Hepatocyte (in vitro differentiated cells): ENCODE measurements at regions not wholly inside any gene's neighbourhood (a gene's known extent, or its start where the extent isn't known, plus 50 kb on each side); places are given as distances from the start of the nearest gene placed in this dataset.
A peak's percentile ranks its signal among the peaks of the same experiment; 100 is the strongest.

Experiments
- DNase-seq: peaks from one replicate; pipeline ENCODE4 v3.0.0-alpha.2; 2016; ENCODE audit warnings: low spot score
- H2AFZ ChIP-seq: fragments of 200-600 bp; sonication (generic); 2 replicates; pipeline ENCODE4 v1.6.0; 2016; ENCODE audit warnings: antibody characterized with exemption, mild to moderate bottlenecking
- H3K27ac ChIP-seq: fragments of 200-600 bp; sonication (generic); 2 replicates; pipeline ENCODE4 v1.5.1; 2016; ENCODE audit warnings: mild to moderate bottlenecking
- H3K27me3 ChIP-seq: fragments of 200-600 bp; sonication (generic); 2 replicates; pipeline ENCODE4 v1.6.1; 2016
- H3K36me3 ChIP-seq: fragments of 200-600 bp; sonication (generic); replicated peaks from 2 replicates; pipeline ENCODE4 v1.5.1; 2016; ENCODE audit warnings: low read depth; ENCODE audit not compliant: insufficient read depth
- H3K4me1 ChIP-seq: fragments of 200-600 bp; sonication (generic); 2 replicates; pipeline ENCODE4 v1.5.1; 2016; ENCODE audit warnings: mild to moderate bottlenecking, moderate library complexity; ENCODE audit not compliant: insufficient read depth
- H3K4me2 ChIP-seq: fragments of 200-600 bp; sonication (generic); 2 replicates; pipeline ENCODE4 v1.6.0; 2016
- H3K4me3 ChIP-seq: fragments of 200-600 bp; sonication (generic); 2 replicates; pipeline ENCODE4 v1.5.1; 2016; ENCODE audit warnings: mild to moderate bottlenecking
- H3K79me2 ChIP-seq: fragments of 200-600 bp; sonication (generic); 2 replicates; pipeline ENCODE4 v1.6.0; 2017; ENCODE audit warnings: mild to moderate bottlenecking
- H3K9me2 ChIP-seq: fragments of 200-600 bp; sonication (generic); replicated peaks from 2 replicates; pipeline ENCODE4 v1.6.0; 2017; ENCODE audit warnings: mild to moderate bottlenecking; ENCODE audit not compliant: insufficient read depth
- H3K9me3 ChIP-seq: fragments of 200-600 bp; sonication (generic); 2 replicates; pipeline ENCODE4 v1.5.1; 2016; ENCODE audit warnings: low read depth, mild to moderate bottlenecking
- H4K20me1 ChIP-seq: fragments of 200-600 bp; sonication (generic); 2 replicates; pipeline ENCODE4 v1.6.0; 2016; ENCODE audit warnings: mild to moderate bottlenecking; ENCODE audit not compliant: insufficient read depth, poor library complexity, severe bottlenecking
- CTCF ChIP-seq: fragments of 200-600 bp; sonication (generic); IDR thresholded peaks from 2 replicates; pipeline ENCODE4 v1.5.1; 2016; ENCODE audit warnings: antibody characterized with exemption, mild to moderate bottlenecking; ENCODE audit not compliant: poor library complexity
- EZH2 ChIP-seq: fragments of 200-600 bp; sonication (generic); IDR thresholded peaks from 2 replicates; pipeline ENCODE4 v1.6.1; 2016; ENCODE audit warnings: antibody characterized with exemption, mild to moderate bottlenecking, borderline replicate concordance
- EZH2phosphoT487 ChIP-seq: fragments of 200-600 bp; sonication (generic); IDR thresholded peaks from one replicate; pipeline ENCODE4 v1.6.1; 2018; ENCODE audit warnings: antibody characterized with exemption, mild to moderate bottlenecking, low read depth, moderate library complexity; ENCODE audit not compliant: unreplicated experiment, severe bottlenecking
- WGBS: methylation state at CpG from one replicate; pipeline ENCODE4 v1.1.6; 2016; ENCODE audit warnings: low lambda C conversion rate; ENCODE audit errors: missing lambda C conversion rate; 5-methylcytosine and 5-hydroxymethylcytosine counted together

- Histone ChIP-seq H3K9me2 (no peaks in the 10 kb centered on the region), H3K9me3 (no peaks in the 10 kb centered on the region), H3K27ac (no peak overlapping the region), H3K4me3 (no peak overlapping the region), H3K4me1 (no peaks in the 10 kb centered on the region), H3K27me3 (no peaks in the 10 kb centered on the region), H4K20me1 (no peaks in the 10 kb centered on the region), H2AFZ (peak overlapping the region; percentile 2), H3K36me3 (no peaks in the 10 kb centered on the region), H3K4me2 (no peak overlapping the region), H3K79me2 (no peaks in the 10 kb centered on the region)
- 80% methylated on average over 3 of the region's 3 CpGs for WGBS
- no peak for DNase-seq
- TF ChIP-seq EZH2phosphoT487: no peak
- TF ChIP-seq EZH2: no peak
- TF ChIP-seq CTCF: no peak
Observed at GRCh38 chr1:114319418-114319817, 165.7 kb upstream of the SYT6 start.

- Histone ChIP-seq H3K9me2 (no peaks in the 10 kb centered on the region), H3K9me3 (no peaks in the 10 kb centered on the region), H4K20me1 (no peaks in the 10 kb centered on the region), H3K36me3 (no peaks in the 10 kb centered on the region), H3K4me2 (no peak overlapping the region), H3K27ac (no peak overlapping the region), H3K79me2 (no peaks in the 10 kb centered on the region), H3K27me3 (no peaks in the 10 kb centered on the region), H3K4me3 (no peak overlapping the region), H2AFZ (no peak overlapping the region), H3K4me1 (no peaks in the 10 kb centered on the region)
- DNase-seq: no peak
- WGBS: 96% methylated on average over 2 of the region's 2 CpGs
- TF ChIP-seq EZH2: no peak
- no peak for TF ChIP-seq CTCF
- no peak for TF ChIP-seq EZH2phosphoT487
Observed at GRCh38 chr1:114318961-114319360, 165.3 kb upstream of the SYT6 start.

- H3K4me2 ChIP-seq: no peak overlapping the region
- no peaks in the 10 kb centered on the region for H4K20me1 ChIP-seq
- TF ChIP-seq EZH2phosphoT487 (no peak), EZH2 (no peak), CTCF (no peak)
- H3K4me3 ChIP-seq: no peak overlapping the region
- no peaks in the 10 kb centered on the region for H3K27me3 ChIP-seq
- DNase-seq: no peak
- H3K79me2 ChIP-seq: no peaks in the 10 kb centered on the region
- no peak overlapping the region for H2AFZ ChIP-seq
- H3K4me1 ChIP-seq: no peaks in the 10 kb centered on the region
- no peak overlapping the region for H3K27ac ChIP-seq
- no peaks in the 10 kb centered on the region for H3K36me3 ChIP-seq
- H3K9me3 ChIP-seq: no peaks in the 10 kb centered on the region
- no peaks in the 10 kb centered on the region for H3K9me2 ChIP-seq
- WGBS: 87% methylated on average over 3 of the region's 3 CpGs
Observed at GRCh38 chr1:114316204-114316603, 162.5 kb upstream of the SYT6 start.

- no peaks in the 10 kb centered on the region for H3K9me2 ChIP-seq
- no peak for DNase-seq
- no peaks in the 10 kb centered on the region for H4K20me1 ChIP-seq
- H3K4me3 ChIP-seq: no peak overlapping the region
- H3K27me3 ChIP-seq: no peaks in the 10 kb centered on the region
- no peaks in the 10 kb centered on the region for H3K9me3 ChIP-seq
- H3K4me2 ChIP-seq: no peak overlapping the region
- TF ChIP-seq EZH2: no peak
- TF ChIP-seq CTCF: no peak
- TF ChIP-seq EZH2phosphoT487: no peak
- H3K4me1 ChIP-seq: no peaks in the 10 kb centered on the region
- H3K36me3 ChIP-seq: no peaks in the 10 kb centered on the region
- no peak overlapping the region for H3K27ac ChIP-seq
- H3K79me2 ChIP-seq: no peaks in the 10 kb centered on the region
- H2AFZ ChIP-seq: no peak overlapping the region
Observed at GRCh38 chr1:114315631-114316030, 162.0 kb upstream of the SYT6 start.
